K562 (cell line): ENCODE measurements at regions not wholly inside any gene's neighbourhood (a gene's known extent, or its start where the extent isn't known, plus 50 kb on each side); places are given as distances from the start of the nearest gene placed in this dataset.

Experiments used
- ATAC-seq: fragments of 200-7000 bp; cut with Tn5 transposase; 3 replicates; pipeline ENCODE4 v1.9.1; 2020; ENCODE audit warnings: moderate library complexity
- BruUV-seq: library from RNA; stranded (reverse); fragments of 400-500 nt; replicated peaks from 2 replicates; lab custom pipeline; 2021; lab: Mats Ljungman, UMichigan
- CTCF ChIA-PET: fragments of 300-600 bp; formaldehyde crosslinking; extraction: SDS; loops from one replicate; lab custom pipeline; 2021; ENCODE audit warnings: low intra/inter-chr PET ratio; lab: Yijun Ruan, JAX
- POLR2A ChIA-PET: fragments of 300-600, 350-650 bp; sonication (Branson Sonifier 250); formaldehyde crosslinking; extraction: SDS; loops from one replicate; lab custom pipeline; 2021; ENCODE audit warnings: antibody characterized with exemption, inconsistent platforms; lab: Yijun Ruan, JAX
- DNase-seq, 4 experiments: peaks; one replicate each; pipeline versions ENCODE4 v3.0.0 to v3.0.0-alpha.2; 2011 to 2018; ENCODE audit warnings: low spot score in 3 of 4, mixed read lengths in 3 of 4; ENCODE audit errors: extremely low read depth in 1 of 4
- FAIRE-seq: peaks from 2 replicates; lab custom pipeline; 2011; peaks lifted over from hg19 to GRCh38; lab: Jason Lieb, UNC
- H2AFZ ChIP-seq: 2 replicates; pipeline ENCODE4 v1.6.0; 2011; ENCODE audit warnings: low read depth, low read length, control low read depth, inconsistent platforms
- H3K27ac ChIP-seq: fragments of 200-600 bp; 3 replicates; pipeline ENCODE4 v1.8.0; 2011; ENCODE audit warnings: low read depth, mild to moderate bottlenecking, control low read depth, inconsistent platforms, low read length, moderate library complexity, mixed read lengths; ENCODE audit errors: extremely low read depth
- H3K27me3 ChIP-seq, 2 experiments: fragments of 300-600 bp in 1 of 2; 2 replicates in 1 of 2; 3 replicates in 1 of 2; pipeline versions ENCODE4 v1.6.0 to v1.8.0; 2011; ENCODE audit warnings: inconsistent platforms in 2 of 2, low read length in 2 of 2, mild to moderate bottlenecking in 1 of 2, mixed read lengths in 1 of 2, moderate library complexity in 1 of 2; ENCODE audit not compliant: control insufficient read depth in 2 of 2, insufficient read depth in 2 of 2
- H3K36me3 ChIP-seq: fragments of 300-600 bp; 3 replicates; pipeline ENCODE4 v1.8.0; 2011; ENCODE audit warnings: mild to moderate bottlenecking, low read length, inconsistent platforms; ENCODE audit not compliant: control insufficient read depth, insufficient read depth
- H3K4me1 ChIP-seq, 2 experiments: fragments of 200-600 bp in 1 of 2; replicated peaks in 1 of 2; 2 replicates in 1 of 2; 3 replicates in 1 of 2; pipeline versions ENCODE4 v1.5.1 to v1.8.0; 2011; ENCODE audit warnings: inconsistent platforms in 2 of 2, low read length in 2 of 2, mild to moderate bottlenecking in 1 of 2, mixed read lengths in 1 of 2, moderate library complexity in 1 of 2; ENCODE audit not compliant: control insufficient read depth in 2 of 2, insufficient read depth in 2 of 2
- H3K4me2 ChIP-seq: 2 replicates; pipeline ENCODE4 v1.6.1; 2011; ENCODE audit warnings: low read length, control low read depth, inconsistent platforms, mixed read lengths; ENCODE audit not compliant: insufficient read depth
- H3K4me3 ChIP-seq: fragments of 200-600 bp; sonication (generic), shearing (Covaris generic); 2 replicates; pipeline ENCODE4 v1.5.1; 2016; ENCODE audit warnings: control low read depth, inconsistent platforms
- H3K79me2 ChIP-seq: fragments of 200-600 bp; 3 replicates; pipeline ENCODE4 v1.8.0; 2011; ENCODE audit warnings: low read length, inconsistent platforms; ENCODE audit not compliant: control insufficient read depth, insufficient read depth
- H3K9ac ChIP-seq, 2 experiments: 2 replicates each; pipeline versions ENCODE4 v1.6.0 to v1.6.1; 2011; ENCODE audit warnings: low read depth in 2 of 2, low read length in 2 of 2, control low read depth in 1 of 2, inconsistent platforms in 1 of 2, mild to moderate bottlenecking in 1 of 2, mixed read lengths in 1 of 2; ENCODE audit not compliant: insufficient read depth in 1 of 2
- H3K9me1 ChIP-seq: one replicate; pipeline ENCODE4 v1.6.0; 2011; ENCODE audit warnings: inconsistent platforms, mild to moderate bottlenecking, low read length, moderate library complexity; ENCODE audit not compliant: control insufficient read depth, insufficient read depth
- H3K9me3 ChIP-seq: replicated peaks from 2 replicates; pipeline ENCODE4 v1.5.1; 2011; ENCODE audit warnings: low read depth, low read length, inconsistent platforms; ENCODE audit not compliant: control insufficient read depth, insufficient read depth
- H4K20me1 ChIP-seq: replicated peaks from 2 replicates; pipeline ENCODE4 v1.6.1; 2011; ENCODE audit warnings: low read length, inconsistent platforms, mixed read lengths; ENCODE audit not compliant: control insufficient read depth, insufficient read depth
- MED1 ChIP-seq: sonication (generic); formaldehyde crosslinking; IDR thresholded peaks from 2 replicates; pipeline ENCODE4 v1.8.1; 2023; ENCODE audit warnings: missing genetic modification reagents, borderline replicate concordance
- NCOR1 ChIP-seq: fragments of 450-650 bp; IDR thresholded peaks from 2 replicates; pipeline ENCODE4 v1.6.1; 2016; ENCODE audit warnings: mild to moderate bottlenecking, moderate library complexity
- NFIC ChIP-seq: fragments of 450-650 bp; IDR thresholded peaks from 2 replicates; pipeline ENCODE4 v1.6.1; 2017; ENCODE audit warnings: mild to moderate bottlenecking, inconsistent platforms
- PHB ChIP-seq: fragments of 250-450 bp; sonication (Bioruptor Pico); IDR thresholded peaks from 2 replicates; pipeline ENCODE4 v1.5.0; 2021
- RBM22 ChIP-seq: fragments of 200-400 bp; formaldehyde crosslinking; IDR thresholded peaks from 2 replicates; pipeline ENCODE4 v1.6.1; 2018; ENCODE audit warnings: low read length, low read depth; ENCODE audit not compliant: poor library complexity, severe bottlenecking
- RUNX1 ChIP-seq: sonication (generic); IDR thresholded peaks from 2 replicates; pipeline ENCODE4 v1.6.1; 2016; ENCODE audit warnings: antibody characterized with exemption, low read depth
- ZBTB7A ChIP-seq: IDR thresholded peaks from 2 replicates; pipeline ENCODE4 v1.6.1; 2011; ENCODE audit warnings: low read depth, mild to moderate bottlenecking, low read length, moderate library complexity, borderline replicate concordance; ENCODE audit not compliant: control insufficient read depth
- WGBS: fragments of 100-300 bp; shearing (Covaris generic); methylation state at CpG from one replicate; pipeline ENCODE4 v1.1.6; 2016; ENCODE audit warnings: low coverage, mixed read lengths; ENCODE audit not compliant: insufficient coverage; ENCODE audit errors: missing lambda C conversion rate; 5-methylcytosine and 5-hydroxymethylcytosine counted together
- in situ Hi-C: fragments of 300-500 bp; cut with MboI; formaldehyde crosslinking; loops from 4 replicates; pipeline ENCODE4 v1.15.0; 2018; ENCODE audit warnings: inconsistent platforms, mixed read lengths
- intact Hi-C: fragments of 100-400 bp; cut with micrococcal nuclease; formaldehyde crosslinking; loops from 2 replicates; pipeline ENCODE4 v1.14.2; 2022
- TF ChIP-seq, protein P1 (sequence below): fragments of 250-450 bp; sonication (Bioruptor Pico); IDR thresholded peaks from 2 replicates; pipeline ENCODE4 v1.8.0; 2021; ENCODE audit warnings: mild to moderate bottlenecking, moderate library complexity
- TF ChIP-seq, protein P2 (sequence below): sonication (generic); formaldehyde crosslinking; IDR thresholded peaks from 2 replicates; pipeline ENCODE4 v1.8.1; 2023; ENCODE audit warnings: mild to moderate bottlenecking, missing genetic modification reagents, moderate library complexity
- TF ChIP-seq, protein P3 (sequence below): fragments of 450-650 bp; IDR thresholded peaks from 2 replicates; pipeline ENCODE4 v1.6.1; 2016; ENCODE audit warnings: borderline replicate concordance
- TF ChIP-seq, protein P4 (sequence below): fragments of 250-450 bp; sonication (Bioruptor Pico); IDR thresholded peaks from 2 replicates; pipeline ENCODE4 v1.8.0; 2021; ENCODE audit warnings: moderate library complexity, mild to moderate bottlenecking, inconsistent platforms
- TF ChIP-seq, protein P5 (sequence below): fragments of 450-650 bp; IDR thresholded peaks from 2 replicates; pipeline ENCODE4 v1.6.1; 2016
- TF ChIP-seq, protein P6 (sequence below): fragments of 450-650 bp; formaldehyde crosslinking; IDR thresholded peaks from 2 replicates; pipeline ENCODE4 v1.4.0; 2022; ENCODE audit warnings: missing genetic modification characterization
- TF ChIP-seq, protein P7 (sequence below): sonication (generic); formaldehyde crosslinking; IDR thresholded peaks from 2 replicates; pipeline ENCODE4 v1.8.0; 2022; ENCODE audit warnings: mild to moderate bottlenecking, missing genetic modification reagents

DNA sequence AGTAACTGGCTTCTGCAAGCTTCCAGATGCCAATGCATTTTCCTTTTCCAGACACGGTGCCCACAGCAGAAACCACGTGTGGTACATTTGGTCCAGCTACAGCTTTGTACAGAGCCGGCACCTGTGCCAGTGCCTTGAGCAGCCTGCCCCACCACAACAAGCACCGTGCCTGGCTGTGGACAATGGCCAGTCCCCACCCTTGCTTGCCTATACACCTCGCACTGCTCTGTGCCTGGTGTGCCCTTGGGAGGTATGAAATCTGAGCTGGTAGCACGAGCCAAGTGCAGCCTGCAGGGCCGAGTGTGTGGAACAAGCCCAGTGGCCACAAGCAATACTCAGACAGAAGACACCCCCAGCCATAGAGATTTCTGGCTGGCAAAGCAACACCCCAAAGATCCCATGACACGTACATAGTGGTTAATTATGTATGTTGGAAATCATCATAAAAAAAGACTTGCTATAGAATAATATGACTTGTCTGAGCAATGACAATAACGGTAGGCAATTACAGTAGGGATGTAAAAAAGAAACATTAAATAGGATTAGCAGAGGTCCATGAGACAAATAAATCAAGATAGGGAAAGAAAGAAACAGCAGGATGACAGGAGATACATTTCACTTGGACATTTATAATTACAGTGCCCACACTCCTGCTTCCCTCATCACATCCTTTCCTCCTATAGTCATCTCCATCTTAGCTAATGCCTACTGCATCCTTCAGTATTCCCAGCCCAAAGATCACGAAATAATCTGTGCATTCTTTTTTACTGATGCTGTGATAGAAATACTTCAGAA, 1399.5 kb downstream of the PCDH9 start:
- H2AFZ ChIP-seq = no peak overlapping the region
- no TSS peak for BruUV-seq
- TF ChIP-seq, protein P1, sequence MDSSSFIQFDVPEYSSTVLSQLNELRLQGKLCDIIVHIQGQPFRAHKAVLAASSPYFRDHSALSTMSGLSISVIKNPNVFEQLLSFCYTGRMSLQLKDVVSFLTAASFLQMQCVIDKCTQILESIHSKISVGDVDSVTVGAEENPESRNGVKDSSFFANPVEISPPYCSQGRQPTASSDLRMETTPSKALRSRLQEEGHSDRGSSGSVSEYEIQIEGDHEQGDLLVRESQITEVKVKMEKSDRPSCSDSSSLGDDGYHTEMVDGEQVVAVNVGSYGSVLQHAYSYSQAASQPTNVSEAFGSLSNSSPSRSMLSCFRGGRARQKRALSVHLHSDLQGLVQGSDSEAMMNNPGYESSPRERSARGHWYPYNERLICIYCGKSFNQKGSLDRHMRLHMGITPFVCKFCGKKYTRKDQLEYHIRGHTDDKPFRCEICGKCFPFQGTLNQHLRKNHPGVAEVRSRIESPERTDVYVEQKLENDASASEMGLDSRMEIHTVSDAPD (CRISPR knock-in tag) = no peak
- no peak for TF ChIP-seq MED1 (CRISPR knock-in tag)
- TF ChIP-seq RBM22 = no peak
- no peak for TF ChIP-seq ZBTB7A
- TF ChIP-seq PHB (CRISPR knock-in tag) = no peak
- TF ChIP-seq, protein P2, sequence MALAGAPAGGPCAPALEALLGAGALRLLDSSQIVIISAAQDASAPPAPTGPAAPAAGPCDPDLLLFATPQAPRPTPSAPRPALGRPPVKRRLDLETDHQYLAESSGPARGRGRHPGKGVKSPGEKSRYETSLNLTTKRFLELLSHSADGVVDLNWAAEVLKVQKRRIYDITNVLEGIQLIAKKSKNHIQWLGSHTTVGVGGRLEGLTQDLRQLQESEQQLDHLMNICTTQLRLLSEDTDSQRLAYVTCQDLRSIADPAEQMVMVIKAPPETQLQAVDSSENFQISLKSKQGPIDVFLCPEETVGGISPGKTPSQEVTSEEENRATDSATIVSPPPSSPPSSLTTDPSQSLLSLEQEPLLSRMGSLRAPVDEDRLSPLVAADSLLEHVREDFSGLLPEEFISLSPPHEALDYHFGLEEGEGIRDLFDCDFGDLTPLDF = no peak
- TF ChIP-seq NFIC = no peak
- TF ChIP-seq, protein P3, sequence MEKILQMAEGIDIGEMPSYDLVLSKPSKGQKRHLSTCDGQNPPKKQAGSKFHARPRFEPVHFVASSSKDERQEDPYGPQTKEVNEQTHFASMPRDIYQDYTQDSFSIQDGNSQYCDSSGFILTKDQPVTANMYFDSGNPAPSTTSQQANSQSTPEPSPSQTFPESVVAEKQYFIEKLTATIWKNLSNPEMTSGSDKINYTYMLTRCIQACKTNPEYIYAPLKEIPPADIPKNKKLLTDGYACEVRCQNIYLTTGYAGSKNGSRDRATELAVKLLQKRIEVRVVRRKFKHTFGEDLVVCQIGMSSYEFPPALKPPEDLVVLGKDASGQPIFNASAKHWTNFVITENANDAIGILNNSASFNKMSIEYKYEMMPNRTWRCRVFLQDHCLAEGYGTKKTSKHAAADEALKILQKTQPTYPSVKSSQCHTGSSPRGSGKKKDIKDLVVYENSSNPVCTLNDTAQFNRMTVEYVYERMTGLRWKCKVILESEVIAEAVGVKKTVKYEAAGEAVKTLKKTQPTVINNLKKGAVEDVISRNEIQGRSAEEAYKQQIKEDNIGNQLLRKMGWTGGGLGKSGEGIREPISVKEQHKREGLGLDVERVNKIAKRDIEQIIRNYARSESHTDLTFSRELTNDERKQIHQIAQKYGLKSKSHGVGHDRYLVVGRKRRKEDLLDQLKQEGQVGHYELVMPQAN = no peak
- TF ChIP-seq, protein P4, sequence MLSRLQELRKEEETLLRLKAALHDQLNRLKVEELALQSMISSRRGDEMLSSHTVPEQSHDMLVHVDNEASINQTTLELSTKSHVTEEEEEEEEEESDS (CRISPR knock-in tag) = no peak
- TF ChIP-seq, protein P5, sequence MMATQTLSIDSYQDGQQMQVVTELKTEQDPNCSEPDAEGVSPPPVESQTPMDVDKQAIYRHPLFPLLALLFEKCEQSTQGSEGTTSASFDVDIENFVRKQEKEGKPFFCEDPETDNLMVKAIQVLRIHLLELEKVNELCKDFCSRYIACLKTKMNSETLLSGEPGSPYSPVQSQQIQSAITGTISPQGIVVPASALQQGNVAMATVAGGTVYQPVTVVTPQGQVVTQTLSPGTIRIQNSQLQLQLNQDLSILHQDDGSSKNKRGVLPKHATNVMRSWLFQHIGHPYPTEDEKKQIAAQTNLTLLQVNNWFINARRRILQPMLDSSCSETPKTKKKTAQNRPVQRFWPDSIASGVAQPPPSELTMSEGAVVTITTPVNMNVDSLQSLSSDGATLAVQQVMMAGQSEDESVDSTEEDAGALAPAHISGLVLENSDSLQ = no peak
- TF ChIP-seq, protein P6, sequence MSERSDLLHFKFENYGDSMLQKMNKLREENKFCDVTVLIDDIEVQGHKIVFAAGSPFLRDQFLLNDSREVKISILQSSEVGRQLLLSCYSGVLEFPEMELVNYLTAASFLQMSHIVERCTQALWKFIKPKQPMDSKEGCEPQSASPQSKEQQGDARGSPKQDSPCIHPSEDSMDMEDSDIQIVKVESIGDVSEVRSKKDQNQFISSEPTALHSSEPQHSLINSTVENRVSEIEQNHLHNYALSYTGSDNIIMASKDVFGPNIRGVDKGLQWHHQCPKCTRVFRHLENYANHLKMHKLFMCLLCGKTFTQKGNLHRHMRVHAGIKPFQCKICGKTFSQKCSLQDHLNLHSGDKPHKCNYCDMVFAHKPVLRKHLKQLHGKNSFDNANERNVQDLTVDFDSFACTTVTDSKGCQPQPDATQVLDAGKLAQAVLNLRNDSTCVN (CRISPR knock-in tag) = no peak
- TF ChIP-seq RUNX1 = no peak
- TF ChIP-seq, protein P7, sequence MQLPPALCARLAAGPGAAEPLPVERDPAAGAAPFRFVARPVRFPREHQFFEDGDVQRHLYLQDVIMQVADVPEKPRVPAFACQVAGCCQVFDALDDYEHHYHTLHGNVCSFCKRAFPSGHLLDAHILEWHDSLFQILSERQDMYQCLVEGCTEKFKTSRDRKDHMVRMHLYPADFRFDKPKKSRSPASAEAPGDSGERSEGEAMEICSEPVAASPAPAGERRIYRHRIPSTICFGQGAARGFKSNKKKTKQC (CRISPR knock-in tag) = no peak
- no peak for TF ChIP-seq NCOR1

More for the DNA sequence above, 1399.5 kb downstream of the PCDH9 start:
- Histone ChIP-seq H3K79me2 (no peaks in the 10 kb centered on the region), H3K4me2 (no peak overlapping the region), H3K36me3 (no peaks in the 10 kb centered on the region), H3K9ac (no peak overlapping the region), H3K27me3 (no peaks in the 10 kb centered on the region), H4K20me1 (no peaks in the 10 kb centered on the region), H3K4me3 (no peak overlapping the region), H3K27ac (no peak overlapping the region), H3K9me1 (no peaks in the 10 kb centered on the region), H3K4me1 (no peaks in the 10 kb centered on the region), H3K9me3 (no peaks in the 10 kb centered on the region)
- CTCF ChIA-PET = no interaction called here
- WGBS = 0% methylated on average over 9 of the region's 10 CpGs
- ATAC-seq = no peak
- intact Hi-C loops = no loop called here
- FAIRE-seq = no peak
- in situ Hi-C loops = no loop called here
- no peak for DNase-seq
- POLR2A ChIA-PET = no interaction called here
